GM20000 (cell line): ENCODE measurements at regions not wholly inside any gene's neighbourhood (a gene's known extent, or its start where the extent isn't known, plus 50 kb on each side); places are given as distances from the start of the nearest gene placed in this dataset.

Experiments used
- DNase-seq: peaks from one replicate; pipeline ENCODE4 v3.0.0; 2012; ENCODE audit warnings: low spot score
- TF ChIP-seq, protein P1 (sequence below): IDR thresholded peaks from 2 replicates; pipeline ENCODE4 v1.5.1; 2012; ENCODE audit warnings: mild to moderate bottlenecking, control low read depth; ENCODE audit errors: extremely low read depth, missing control alignments

DNA sequence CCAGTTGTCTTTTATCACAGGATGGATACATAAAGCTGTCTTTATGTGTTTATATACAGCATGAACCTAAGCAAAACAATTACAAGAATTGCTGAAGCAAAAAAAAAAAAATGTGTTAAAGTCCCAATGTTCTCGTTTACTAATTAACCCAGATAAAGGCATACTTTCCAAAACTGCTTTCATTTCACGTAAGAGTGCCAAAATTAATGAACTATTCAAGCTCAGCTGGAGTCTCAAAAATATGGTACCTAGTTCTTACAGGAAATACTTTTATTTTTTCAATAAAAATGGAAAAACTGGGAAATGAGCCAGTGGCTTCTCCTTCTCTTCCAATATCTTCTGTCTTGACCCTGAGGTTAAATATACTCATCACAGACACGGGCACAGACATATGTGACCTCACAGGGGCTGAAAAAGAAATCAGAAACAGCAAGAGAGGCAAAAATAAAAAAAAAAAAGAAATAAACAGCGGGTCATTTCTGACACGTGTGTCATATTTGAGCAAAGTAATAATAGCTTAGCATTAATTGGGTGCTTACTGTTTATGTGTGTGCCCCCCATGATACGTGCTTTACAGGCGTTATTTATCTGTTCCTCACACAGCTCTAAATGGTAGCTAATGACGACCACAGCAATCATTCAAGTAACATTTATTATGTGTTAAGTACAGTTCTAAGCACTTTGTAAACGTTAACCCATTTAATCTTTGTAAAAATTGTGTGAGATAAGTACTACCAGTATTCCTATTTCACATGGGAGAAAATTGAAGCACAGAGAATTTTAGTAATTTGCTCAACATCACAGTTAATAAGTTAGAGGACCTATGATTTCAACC, 158.0 kb upstream of the MMADHC start:
- TF ChIP-seq, protein P1, sequence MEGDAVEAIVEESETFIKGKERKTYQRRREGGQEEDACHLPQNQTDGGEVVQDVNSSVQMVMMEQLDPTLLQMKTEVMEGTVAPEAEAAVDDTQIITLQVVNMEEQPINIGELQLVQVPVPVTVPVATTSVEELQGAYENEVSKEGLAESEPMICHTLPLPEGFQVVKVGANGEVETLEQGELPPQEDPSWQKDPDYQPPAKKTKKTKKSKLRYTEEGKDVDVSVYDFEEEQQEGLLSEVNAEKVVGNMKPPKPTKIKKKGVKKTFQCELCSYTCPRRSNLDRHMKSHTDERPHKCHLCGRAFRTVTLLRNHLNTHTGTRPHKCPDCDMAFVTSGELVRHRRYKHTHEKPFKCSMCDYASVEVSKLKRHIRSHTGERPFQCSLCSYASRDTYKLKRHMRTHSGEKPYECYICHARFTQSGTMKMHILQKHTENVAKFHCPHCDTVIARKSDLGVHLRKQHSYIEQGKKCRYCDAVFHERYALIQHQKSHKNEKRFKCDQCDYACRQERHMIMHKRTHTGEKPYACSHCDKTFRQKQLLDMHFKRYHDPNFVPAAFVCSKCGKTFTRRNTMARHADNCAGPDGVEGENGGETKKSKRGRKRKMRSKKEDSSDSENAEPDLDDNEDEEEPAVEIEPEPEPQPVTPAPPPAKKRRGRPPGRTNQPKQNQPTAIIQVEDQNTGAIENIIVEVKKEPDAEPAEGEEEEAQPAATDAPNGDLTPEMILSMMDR: no peak

DNA sequence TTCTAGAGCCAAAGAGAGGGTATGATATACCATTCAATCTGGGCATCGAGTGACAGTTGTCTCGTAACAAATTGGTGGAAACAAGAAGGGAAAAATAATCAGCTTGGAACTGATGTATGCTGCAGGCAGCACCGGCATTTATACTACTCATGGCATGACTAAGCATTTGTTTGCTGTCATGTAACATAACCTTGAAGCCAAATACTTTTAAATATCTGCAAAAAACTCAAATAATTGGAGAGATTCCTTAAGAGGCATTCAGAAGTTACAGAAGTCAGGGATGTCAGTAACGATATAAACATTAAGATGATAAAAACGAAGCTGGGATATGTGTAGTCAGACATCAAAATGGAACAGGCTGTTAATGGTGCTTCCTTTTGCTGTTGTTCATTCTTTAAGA, 157.3 kb upstream of the MMADHC start:
- TF ChIP-seq, protein P1: no peak
- DNase-seq: no peak

More for the DNA sequence above, 158.0 kb upstream of the MMADHC start:
- no peak for DNase-seq

DNA sequence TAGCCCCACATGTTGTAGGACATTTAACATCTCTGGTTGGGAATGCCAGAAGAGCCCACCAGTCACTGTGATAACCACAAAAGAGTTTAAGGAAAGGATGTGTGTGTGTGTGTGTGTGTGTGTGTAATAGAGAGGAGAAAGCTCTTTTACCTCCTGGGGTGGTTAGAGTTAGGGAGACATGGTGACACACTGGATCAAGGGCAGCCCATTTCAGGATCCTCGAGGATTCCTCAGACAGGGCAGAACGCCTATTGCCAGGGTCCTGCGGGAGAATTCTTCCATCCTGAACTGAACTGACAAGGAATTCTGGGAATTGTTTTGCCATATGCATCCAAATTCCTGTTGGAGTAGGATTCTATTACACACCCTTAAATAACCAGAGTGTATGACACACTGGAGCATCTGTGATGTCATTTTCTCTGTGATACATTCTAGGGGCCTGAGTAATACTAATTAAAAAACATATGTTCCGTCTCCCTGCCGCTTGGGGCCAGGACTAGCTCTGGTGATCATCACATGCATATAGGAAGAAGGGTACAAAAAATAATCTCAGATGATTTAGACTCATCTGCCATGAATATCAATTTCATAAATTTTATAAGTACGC, 156.4 kb upstream of the MMADHC start:
- DNase-seq: no peak
- TF ChIP-seq, protein P1: no peak

DNA sequence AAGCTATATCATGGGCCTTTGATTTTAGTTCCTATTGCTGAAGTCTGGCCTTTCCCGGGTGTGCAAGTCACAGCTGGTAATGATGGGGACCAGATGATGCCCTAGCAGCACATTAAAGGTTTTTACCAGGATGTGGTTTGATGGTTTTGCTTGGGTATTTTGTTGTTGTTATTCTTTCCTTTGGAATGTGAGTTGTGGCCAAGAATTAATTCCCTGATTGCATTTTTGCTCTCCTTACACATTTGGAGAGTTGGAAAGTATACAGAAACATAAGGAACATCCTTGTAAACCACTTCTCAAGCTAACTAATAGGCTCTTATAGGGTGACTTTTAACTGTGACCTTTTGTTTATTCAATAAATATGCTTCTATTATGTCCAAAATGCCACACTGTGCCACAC, 154.1 kb upstream of the MMADHC start:
- no peak for DNase-seq
- TF ChIP-seq, protein P1: no peak

DNA sequence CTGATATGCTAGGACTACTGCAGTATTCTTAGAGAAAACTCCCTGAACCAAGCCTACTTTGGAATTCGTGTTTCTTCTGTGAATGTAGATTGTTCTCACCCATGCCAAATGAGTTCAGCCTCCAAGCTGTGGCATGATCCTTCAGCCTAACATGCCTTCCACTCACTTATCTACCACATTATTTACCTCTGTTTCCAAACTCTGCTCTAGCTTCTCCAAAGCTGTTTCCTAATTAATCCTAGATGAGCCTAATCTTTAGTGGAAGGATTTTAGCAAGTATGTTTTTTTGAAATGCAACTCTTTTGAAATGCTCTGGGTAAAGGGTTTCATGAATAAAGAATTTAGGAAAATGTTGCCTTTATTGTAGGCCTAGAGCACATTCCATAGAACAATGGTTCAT, 152.9 kb upstream of the MMADHC start:
- no peak for DNase-seq
- TF ChIP-seq, protein P1: no peak

DNA sequence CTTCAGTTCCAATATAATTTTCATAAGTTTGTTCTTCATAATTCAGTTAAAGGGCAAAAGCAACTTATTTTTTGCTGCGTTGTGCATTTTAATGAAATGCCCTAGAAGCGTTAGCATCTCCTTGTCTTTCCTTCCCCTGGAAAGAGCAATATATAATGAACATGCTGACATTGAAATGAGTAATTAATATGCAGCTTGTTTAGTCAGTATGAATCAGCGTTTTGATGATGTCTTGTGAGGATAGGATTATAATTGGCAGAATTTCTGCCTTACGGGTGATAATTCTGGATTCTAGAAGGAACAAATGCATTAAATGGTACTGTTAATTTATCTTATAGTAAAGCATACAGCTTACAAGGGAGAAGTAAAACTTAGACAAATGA, 152.3 kb upstream of the MMADHC start:
- DNase-seq: no peak
- TF ChIP-seq, protein P1: no peak

DNA sequence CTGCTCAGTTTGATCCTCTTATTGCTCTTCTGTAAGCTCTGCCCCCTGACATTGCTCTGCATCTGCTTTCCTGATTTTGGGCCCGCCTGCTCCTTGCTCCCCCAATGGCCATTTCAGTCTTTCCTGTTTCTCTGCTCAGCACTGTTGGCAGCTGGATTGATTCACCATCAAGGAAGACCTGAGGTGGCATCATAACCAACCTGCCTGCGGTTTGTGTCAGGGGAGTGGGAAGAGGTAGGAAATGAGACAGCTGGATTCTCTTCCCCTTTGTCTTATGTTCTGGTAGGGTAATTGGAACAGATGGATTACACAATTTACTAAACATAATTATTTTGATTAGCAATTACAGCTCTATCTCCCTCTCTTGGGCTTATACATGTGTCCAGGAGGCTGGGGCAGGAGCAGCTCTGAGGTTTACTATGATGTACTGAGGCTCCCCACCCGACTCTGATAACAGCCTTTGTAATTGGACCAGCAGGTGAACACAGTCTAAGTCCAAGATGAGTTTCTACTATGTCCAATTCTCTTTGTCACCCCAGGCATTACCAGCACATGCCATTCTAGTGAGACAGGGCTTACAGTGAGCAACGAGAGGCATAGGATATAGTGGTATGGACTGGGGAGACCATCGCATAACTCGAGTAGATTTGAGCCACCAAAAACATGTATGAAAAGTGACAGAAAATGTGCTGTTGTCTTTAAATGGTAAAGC, 151.8 kb upstream of the MMADHC start:
- DNase-seq: no peak
- TF ChIP-seq, protein P1: no peak
